Retina (tissue), 1 donor: ENCODE measurements at regions not wholly inside any gene's neighbourhood (a gene's known extent, or its start where the extent isn't known, plus 50 kb on each side); places are given as distances from the start of the nearest gene placed in this dataset.
A peak's percentile ranks its signal among the peaks of the same experiment; 100 is the strongest.

Source experiments
- DNase-seq: peaks from one replicate; pipeline ENCODE4 v3.0.0-alpha.2; 2016

- DNase-seq, result no peak
Measured at GRCh38 chr4:149296503-149296902, 519.1 kb downstream of the IQCM start.

- DNase-seq, result no peak
Measured at GRCh38 chr4:149296084-149296483, 519.6 kb downstream of the IQCM start.

- no peak for DNase-seq
Measured at GRCh38 chr4:149294601-149295000, 521.0 kb downstream of the IQCM start.

- no peak for DNase-seq
Measured at GRCh38 chr4:149293046-149293649, 522.5 kb downstream of the IQCM start.

GRCh38 chr4:149292425-149293007 is 523.1 kb downstream of the IQCM start:
- DNase-seq, result no peak

GRCh38 chr4:149291463-149291862 is 524.2 kb downstream of the IQCM start:
- no peak for DNase-seq

- DNase-seq, result no peak
Measured at GRCh38 chr4:149280806-149281205, 534.8 kb downstream of the IQCM start.

- peak; percentile 6 for DNase-seq
Measured at GRCh38 chr4:149279776-149280175, 535.9 kb downstream of the IQCM start.

GRCh38 chr4:149279331-149279730 is 536.3 kb downstream of the IQCM start:
- DNase-seq, result no peak

GRCh38 chr4:149277705-149278104 is 537.9 kb downstream of the IQCM start:
- DNase-seq, result no peak

- DNase-seq, result no peak
Measured at GRCh38 chr4:149269835-149270234, 545.8 kb downstream of the IQCM start.

- no peak for DNase-seq
Measured at GRCh38 chr4:149266301-149266700, 549.3 kb downstream of the IQCM start.

GRCh38 chr4:149265645-149266044 is 550.0 kb downstream of the IQCM start:
- DNase-seq, result no peak

GRCh38 chr4:149264093-149264733 is 551.4 kb downstream of the IQCM start:
- peak; percentile 32 for DNase-seq

GRCh38 chr4:149248191-149248764 is 567.4 kb downstream of the IQCM start:
- DNase-seq, result peak; percentile 16

- no peak for DNase-seq
Measured at GRCh38 chr4:149247164-149247563, 568.5 kb downstream of the IQCM start.

GRCh38 chr4:149245333-149245732 is 570.3 kb downstream of the IQCM start:
- no peak for DNase-seq

- no peak for DNase-seq
Measured at GRCh38 chr4:149238097-149238496, 577.5 kb downstream of the IQCM start.

GRCh38 chr4:149234798-149235197 is 580.8 kb downstream of the IQCM start:
- no peak for DNase-seq

- DNase-seq, result no peak
Measured at GRCh38 chr4:149223659-149224058, 592.0 kb downstream of the IQCM start.

- no peak for DNase-seq
Measured at GRCh38 chr4:149218672-149219071, 597.0 kb downstream of the IQCM start.

- DNase-seq, result no peak
Measured at GRCh38 chr4:149214301-149214700, 601.3 kb downstream of the IQCM start.

- no peak for DNase-seq
Measured at GRCh38 chr4:149211876-149212275, 603.8 kb downstream of the IQCM start.
